Stimulated activated CD4-positive, alpha-beta T cell treated with anti-CD3 and anti-CD28 coated beads, Interleukin-12 subunit alpha, Interleukin-12 subunit beta, amount 100 ng/mL, for 48 hours (primary cell): ENCODE measurements at regions not wholly inside any gene's neighbourhood (a gene's known extent, or its start where the extent isn't known, plus 50 kb on each side); places are given as distances from the start of the nearest gene placed in this dataset.

ENCODE experiments used
- DNase-seq, 3 donors: peaks; one replicate each; pipeline ENCODE4 v3.0.0-alpha.2; 2020; ENCODE audit warnings: low read depth in 2 of 3, low spot score in 1 of 3

DNA sequence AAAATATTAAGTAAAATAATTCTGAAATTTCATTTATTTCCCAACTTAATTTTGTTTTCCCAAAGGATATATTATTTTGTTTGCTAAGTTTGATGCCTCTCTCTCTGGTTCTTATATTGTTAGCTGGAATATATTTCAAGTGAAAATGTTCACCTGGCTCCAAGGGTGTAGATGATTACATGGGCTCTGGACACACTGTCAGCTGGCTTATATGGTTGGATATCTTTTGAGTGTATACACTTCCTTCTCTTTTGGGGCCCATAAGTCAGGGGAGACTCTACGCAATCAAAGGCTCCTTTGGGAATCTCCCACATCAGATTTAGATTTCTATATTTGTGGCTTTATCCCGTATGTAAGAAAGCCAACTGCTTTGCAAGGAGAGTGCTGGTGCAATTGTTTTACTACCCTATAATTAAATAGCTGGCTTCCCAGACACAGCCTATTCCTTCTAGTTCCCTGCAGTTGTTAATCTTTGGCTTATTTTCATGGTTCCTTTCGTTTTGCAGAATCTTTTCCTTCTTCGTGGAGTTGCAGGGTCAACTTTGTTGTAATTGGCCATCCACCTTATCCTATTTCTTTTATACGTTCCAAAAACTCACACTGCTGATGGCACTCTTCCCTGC lies 225.7 kb downstream of the DPH6 start:
- DNase-seq = no peak

DNA sequence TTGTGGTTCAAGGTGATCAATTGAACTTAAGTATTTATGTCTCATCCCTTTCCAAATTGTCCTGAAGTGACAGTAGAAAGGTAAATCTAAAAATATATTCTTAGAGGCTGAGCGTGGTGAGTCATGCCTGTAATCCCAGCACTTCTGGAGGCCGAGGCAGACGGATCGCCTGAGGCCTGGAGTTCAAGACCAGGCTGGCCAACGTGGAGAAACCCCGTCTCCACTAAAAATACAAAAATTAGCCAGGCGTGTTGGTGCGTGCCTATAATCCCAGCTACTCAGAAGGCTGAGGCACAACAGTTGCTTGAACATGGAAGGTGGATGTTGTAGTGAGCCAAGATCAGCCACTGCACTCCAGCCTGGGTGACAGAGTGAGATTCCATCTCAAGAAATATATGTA lies 226.6 kb downstream of the DPH6 start:
- no peak for DNase-seq

DNA sequence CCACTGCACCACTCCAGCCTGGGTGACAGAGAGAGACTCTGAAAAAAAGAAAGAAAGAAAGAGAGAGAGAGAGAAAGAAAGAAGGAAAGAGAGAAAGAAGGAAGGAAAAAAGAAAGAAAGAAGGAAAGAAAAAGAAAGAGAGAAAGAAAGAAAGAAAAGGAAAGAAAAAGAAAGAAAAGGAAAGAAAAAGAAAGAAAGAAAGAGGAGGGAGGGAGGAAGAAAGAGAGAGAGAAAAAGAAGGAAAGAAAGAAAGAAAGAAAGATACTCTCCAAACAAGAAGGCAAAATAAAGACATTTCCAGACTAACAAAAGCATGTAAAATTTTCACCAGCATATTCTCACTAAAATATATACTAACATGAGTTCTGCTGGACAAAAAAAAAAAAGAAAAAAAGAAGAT lies 228.7 kb downstream of the DPH6 start:
- no peak for DNase-seq

DNA sequence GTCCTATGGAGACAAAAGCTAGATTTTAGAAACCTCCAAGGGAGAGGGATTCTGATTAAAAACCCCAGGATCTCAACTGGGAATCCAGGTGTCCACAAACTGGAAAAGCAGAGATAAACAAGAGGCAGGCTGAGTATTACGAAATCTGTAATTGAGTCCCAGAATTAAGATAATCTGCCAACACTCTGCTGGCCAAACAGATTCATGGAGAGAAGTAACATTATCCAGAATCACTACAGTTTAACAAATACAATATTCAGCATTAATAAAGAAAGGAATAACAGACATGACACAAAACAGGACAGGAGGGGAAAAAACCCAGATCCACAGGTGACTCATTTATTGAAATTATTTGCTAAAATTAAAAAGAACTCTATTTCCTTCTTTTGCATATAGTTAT lies 227.2 kb upstream of the NANOGP8 start:
- DNase-seq = no peak

- no peak for DNase-seq
Observed at GRCh38 chr15:35311615-35312014, 226.5 kb upstream of the NANOGP8 start.

GRCh38 chr15:35309886-35310285 lies 224.8 kb upstream of the NANOGP8 start:
- no peak for DNase-seq

DNA sequence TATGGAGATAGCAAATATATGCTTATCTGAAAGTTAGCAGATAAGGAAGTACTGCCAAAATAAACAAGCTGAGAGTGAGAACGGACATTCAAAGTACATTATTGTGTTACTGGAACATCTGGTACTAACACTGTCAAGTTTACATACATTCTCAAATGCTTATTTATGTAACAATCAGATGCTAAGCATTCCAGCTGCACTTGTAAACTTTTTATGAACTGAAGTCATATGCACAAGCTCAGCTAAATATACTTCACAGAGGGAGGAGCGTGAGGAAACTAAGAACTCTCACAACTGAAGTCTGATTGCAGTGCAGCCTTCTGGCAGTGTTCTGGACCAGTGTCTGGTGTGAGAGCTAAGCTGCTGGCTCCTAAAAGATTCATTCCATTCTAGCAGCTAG lies 223.7 kb upstream of the NANOGP8 start:
- no peak for DNase-seq

GRCh38 chr15:35307676-35308075 lies 222.6 kb upstream of the NANOGP8 start:
- no peak for DNase-seq

DNA sequence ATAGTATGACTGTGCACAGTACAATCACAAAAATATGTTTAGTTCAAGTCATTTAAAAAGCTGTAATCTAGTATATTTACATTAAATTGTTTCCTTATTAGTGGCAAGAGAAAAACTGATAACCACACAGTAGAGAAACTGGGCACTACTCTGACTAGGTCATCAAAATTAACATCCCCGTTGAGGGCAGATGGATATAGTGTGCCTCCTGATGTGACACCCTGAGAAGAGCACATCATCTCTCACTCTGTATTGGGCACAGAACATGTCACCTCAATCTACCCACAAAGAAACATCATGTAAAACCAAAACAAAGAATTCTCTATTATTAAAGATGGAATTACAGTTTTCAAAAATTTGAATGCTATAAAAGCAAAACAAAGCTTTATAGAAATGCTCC lies 221.9 kb upstream of the NANOGP8 start:
- no peak for DNase-seq

DNA sequence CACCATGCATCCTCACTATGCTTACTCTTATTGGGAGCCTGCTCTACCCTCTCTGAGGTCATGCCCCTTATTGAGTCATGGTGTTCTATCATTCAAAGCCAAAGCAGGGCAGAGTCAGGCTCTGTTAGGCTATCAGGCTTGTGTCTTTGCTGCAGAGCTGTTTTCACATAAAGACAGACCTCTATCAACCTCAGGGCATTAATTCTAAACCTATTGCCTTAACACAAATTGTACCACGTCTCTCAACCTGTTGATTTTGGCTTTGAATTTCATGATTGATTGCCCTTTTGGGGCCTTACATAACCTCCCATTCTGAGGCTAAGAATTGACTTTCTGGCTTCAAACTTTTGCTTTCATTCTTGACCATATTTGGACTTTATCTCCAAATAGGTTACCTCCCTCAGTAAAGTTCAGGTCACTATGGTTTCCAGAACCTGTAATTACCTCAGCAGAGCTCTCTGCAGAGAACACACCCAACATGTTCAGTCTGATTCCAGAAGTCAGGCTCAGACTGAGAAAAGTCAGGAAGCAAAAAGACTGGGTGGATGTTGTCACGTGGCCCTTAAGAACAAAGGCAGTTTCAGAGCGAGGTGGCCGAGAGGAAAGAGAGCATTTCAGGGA lies 221.4 kb upstream of the NANOGP8 start:
- no peak for DNase-seq

DNA sequence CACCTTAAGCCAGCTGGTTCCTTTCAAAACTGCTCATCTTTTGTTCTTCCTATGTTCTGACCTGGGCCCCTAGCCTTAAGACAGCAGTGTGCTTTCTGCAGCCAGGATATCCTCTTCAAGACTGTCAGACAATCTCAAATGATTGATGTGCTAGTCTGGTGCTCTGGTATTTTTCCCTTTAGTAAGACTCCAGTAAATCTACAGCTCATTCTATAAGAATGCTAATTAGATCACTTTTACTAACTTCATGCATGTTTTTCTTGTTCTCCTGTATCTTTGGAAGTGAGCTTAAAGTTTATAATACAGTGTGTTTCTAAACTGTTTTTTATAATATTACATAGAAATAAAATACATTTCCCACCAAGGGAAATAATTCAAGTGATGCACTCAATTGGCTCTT lies 220.9 kb upstream of the NANOGP8 start:
- no peak for DNase-seq

GRCh38 chr15:35305031-35305550 lies 220.0 kb upstream of the NANOGP8 start:
- DNase-seq = no peak

- no peak for DNase-seq
Observed at GRCh38 chr15:35304389-35304788, 219.3 kb upstream of the NANOGP8 start.

- no peak for DNase-seq
Observed at GRCh38 chr15:35302334-35302733, 217.2 kb upstream of the NANOGP8 start.

DNA sequence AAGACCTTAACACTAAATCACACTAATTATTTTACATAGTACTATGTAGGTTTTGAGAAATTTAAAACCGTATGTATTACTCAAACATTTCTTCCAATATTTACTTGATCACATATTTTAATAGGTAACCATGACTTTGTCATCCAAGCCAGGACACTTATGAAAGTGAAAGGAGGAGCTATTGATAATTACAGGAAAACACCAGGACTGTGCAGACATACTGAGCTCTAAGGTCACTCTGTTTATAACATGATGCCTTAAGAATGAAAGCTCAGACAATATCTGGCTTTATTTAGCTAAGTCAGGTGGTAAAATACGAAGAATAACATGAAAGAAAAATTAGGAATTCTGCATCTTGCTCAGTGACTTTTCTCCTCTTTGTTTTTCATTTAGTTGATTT lies 216.0 kb upstream of the NANOGP8 start:
- no peak for DNase-seq

- DNase-seq = no peak
Observed at GRCh38 chr15:35299059-35299735, 214.1 kb upstream of the NANOGP8 start.

- DNase-seq = no peak
Observed at GRCh38 chr15:35298509-35298908, 213.4 kb upstream of the NANOGP8 start.

DNA sequence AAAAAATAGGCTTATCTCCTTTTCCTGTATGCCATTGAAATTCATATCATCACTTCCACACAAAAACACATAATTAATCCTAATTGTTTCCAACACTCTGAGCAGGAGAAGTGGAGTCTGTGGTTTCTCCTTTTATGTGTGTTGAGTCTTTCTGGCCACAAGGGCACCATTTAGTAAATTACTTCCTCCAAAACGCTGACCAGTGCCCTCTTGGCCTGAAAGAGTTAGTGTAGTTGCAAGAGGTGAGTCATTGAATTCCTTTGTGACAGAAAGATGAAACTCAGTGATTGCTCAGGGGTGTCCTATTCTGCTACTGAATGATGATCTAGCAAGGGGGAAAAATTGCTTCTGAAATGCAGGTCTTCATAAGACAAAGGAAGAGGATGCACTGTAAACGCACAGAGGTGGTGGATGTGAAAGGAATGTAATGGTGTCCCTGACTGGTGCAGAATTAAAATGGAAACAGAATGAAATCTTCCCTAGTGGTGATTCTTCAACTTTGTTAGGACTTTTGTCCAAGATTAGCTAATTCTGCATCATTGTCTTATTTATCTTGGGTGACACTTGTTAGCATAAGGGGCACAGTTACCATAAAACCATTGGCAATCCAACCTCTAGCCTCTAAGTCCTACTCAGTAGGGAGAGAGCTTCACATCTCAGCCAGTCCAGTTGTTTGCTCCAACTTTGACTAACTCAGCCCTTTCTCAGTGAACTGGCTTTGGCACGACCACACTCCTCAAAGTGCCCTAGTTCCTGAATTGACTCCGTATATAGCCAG lies 208.4 kb upstream of the NANOGP8 start:
- DNase-seq = no peak

DNA sequence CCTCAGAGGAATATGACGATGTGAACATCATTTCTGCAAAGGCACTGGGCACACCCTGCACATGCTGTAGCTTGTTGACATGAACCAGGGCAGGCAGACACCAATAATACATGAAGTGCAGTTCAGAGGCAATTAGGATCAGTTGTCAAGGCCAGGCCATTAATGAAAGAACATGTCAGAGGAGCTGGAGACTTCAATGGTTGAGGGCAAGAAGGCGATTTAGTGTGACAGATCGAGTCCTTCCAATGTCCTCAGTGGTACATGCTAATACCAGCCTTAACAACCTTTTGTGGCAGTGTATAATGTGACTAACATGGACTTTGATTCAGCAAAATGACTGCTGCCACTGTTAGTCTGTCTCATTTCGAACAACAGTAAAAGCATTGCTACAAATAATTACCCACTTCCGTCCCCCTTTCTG lies 205.2 kb upstream of the NANOGP8 start:
- no peak for DNase-seq

DNA sequence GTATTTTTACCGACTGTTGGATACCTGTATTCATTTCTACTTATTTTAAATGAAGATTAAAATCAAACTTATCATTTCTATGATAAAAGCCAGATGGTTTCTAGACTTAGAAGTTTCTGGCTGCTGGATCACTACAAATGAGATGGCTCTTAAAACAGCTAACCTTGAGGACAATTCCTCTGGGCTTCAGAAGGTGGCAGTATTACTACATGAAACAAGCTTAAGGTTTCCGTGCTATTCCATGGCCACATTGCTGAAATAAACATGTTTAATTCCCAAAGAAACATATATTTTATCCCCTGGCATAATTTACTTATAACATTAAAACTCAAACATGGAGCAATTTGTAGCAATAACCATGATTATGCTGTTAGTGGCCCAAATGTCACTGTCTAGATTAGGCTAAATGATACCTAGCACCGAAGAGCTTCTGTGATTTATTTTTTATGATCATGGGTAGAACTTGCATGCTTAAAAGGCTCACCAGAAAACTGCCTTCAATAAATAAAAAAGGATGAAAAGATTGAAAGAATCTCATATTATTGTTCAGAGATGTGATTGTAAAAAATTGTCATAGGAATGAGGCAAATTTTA lies 204.0 kb upstream of the NANOGP8 start:
- peak in 1 of 3 donors; percentile 0 for DNase-seq

GRCh38 chr15:35288580-35288979 lies 203.5 kb upstream of the NANOGP8 start:
- DNase-seq = no peak
